ENCODE measurements at regions not wholly inside any gene's neighbourhood (a gene's known extent, or its start where the extent isn't known, plus 50 kb on each side); places are given as distances from the start of the nearest gene placed in this dataset.
"Not testable (repeated sequence)": the region's sequence is repeated elsewhere in the genome, so short reads cannot be mapped to it uniquely, and the experiment has no call there.

- DNase-seq (ENCODE audit: low spot score): no peak
Measured at GRCh38 chr18:22566703-22567420, 149.1 kb upstream of the CTAGE1 start.

- no peak for DNase-seq (ENCODE audit: low spot score)
Measured at GRCh38 chr18:22567794-22568193, 150.1 kb upstream of the CTAGE1 start.

DNA sequence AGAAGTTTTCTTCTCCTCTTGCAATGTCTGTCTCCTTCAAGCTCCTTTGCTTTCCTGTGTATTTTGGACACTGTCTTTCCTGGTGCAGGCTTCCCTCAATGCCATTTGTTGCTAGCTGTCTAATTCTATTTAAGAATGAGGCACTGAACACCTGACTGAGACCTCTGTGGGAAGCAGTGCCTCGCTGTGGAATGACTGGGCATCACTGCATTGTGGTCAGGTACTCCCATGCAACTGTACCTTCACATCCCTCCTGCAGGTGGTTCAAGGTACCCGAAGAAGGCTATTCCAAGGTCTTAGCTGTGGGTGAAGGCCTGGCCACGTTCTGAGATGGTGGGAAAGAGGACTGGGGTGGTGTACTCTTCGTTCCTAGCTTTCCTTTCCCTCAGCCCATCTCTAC is 152.8 kb upstream of the CTAGE1 start:
- DNase-seq (ENCODE audit: low spot score): no peak

DNA sequence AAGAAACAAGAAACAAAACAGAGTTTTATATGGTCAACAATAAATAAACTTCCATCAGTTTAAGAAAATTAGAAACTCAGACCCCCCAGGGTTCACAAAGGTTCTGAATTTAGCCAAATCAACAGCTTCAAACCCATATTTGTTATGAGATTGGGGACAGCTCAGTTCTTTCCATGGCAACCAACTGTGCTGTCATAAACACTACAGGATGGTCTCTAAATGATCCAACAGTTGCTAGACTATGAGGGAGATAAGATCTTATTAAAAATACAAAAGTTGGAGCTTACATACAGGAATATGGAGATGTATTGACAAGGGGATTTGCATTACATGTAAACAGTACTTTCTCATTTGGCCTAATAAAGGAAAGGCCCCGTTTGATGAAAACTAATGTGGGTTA is 154.6 kb upstream of the CTAGE1 start:
- DNase-seq (ENCODE audit: low spot score): no peak

GRCh38 chr18:22579271-22579670 is 161.6 kb upstream of the CTAGE1 start:
- DNase-seq (ENCODE audit: low spot score): no peak

DNA sequence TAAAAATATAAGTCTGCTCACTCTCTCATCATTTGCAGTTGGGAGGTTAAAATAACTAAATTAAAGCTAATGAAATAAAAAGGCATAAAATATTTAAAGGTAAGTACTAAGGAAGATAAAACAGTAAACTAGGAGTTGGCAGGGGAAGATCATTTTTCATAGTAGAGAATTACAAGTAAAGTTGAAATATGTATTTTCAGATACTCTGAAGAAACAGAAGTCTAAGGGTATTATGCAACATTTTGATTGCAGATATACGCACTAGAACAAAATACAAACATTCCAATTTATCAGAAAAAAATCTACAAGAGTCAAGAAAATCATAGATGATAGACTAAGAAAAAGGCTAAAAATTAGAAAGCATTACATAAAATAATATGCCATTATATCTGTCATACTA is 167.6 kb upstream of the CTAGE1 start:
- DNase-seq (ENCODE audit: low spot score): no peak

- DNase-seq (ENCODE audit: low spot score): no peak
Measured at GRCh38 chr18:22585821-22586220, 168.1 kb upstream of the CTAGE1 start.

DNA sequence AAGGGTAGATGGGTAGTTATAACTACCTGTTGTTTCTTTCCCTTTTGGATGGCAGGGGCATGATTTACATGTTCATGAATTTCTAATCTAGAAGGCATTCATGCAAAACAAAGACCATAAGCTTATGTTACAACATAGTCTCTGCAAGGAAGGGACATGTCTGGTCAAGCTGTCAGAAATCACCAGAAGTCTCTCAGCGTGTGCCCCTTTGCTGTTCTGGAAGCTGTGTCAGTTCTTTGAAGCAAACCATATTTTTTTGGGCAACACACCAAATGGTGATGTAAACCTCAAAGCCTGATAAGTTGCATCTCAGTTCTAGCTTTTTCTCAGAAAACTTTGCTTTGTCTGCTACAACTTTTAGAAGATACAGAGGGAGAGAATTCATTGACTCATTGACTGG is 173.5 kb upstream of the CTAGE1 start:
- no peak for DNase-seq (ENCODE audit: low spot score)

DNA sequence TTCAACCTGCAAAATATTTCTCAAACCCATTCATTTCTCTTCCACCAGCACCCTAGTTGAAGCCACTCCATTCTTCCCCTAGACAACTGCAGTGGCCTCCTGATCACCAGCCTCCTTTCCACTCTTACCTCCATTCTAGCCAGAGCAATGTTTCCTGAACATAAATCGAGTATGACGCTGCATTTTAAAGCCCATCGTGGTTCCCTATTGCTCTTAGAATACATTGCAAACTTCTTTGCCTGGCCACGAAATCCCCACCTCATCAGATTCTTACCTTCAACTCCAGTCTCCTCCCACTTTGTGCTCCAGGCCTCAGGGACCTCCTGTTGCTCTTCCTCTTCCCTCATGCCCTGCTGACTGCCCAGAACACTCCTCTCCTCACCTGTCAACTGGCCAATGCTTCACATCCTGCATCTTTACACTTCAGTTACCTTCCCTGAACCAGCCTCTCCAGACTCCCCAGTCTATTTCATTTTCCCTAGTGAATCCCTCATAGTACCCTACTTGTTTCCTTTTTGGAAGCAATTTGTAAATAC is 176.5 kb upstream of the CTAGE1 start:
- no peak for DNase-seq (ENCODE audit: low spot score)

DNA sequence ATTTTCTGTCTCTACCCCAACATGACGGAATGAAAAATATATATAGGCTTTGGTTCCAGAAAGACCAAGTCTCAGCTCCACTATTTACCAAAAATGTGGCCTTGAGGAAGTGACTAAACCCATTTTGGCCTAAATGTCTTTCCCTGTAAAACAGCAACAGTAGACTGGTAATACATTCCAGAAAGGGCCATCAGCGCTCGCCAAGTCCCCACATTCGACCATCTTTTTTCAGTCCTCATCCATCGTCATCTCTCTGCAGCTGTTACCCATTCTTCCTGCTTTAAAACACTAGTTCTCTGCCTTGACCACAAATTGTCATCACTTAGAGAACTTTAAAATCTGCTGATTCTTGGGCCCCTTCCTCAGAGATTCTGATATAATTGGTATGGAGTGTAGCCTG is 183.8 kb upstream of the CTAGE1 start:
- DNase-seq (ENCODE audit: low spot score): no peak

DNA sequence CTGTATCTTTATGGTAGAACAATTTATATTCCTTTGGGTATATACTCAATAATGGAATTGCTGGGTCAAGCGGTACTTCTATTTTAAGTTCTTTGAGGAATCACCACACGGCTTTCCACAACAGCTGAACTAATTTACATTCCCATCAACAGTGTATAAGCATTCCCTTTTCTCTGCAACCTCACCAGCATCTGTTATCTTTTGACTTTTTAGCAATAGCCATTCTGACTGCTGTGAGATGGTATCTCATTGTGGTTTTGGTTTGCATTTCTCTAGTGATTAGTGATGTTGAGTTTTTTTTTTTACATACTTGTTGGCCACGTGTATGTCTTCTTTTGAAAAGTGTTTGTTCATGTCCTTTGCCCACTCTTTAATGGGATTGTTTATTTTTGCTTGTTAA is 184.7 kb upstream of the CTAGE1 start:
- not testable (repeated sequence) for DNase-seq (ENCODE audit: low spot score)

GRCh38 chr18:22603902-22604301 is 186.2 kb upstream of the CTAGE1 start:
- no peak for DNase-seq (ENCODE audit: low spot score)

- no peak for DNase-seq (ENCODE audit: low spot score)
Measured at GRCh38 chr18:22604390-22604985, 186.8 kb upstream of the CTAGE1 start.

DNA sequence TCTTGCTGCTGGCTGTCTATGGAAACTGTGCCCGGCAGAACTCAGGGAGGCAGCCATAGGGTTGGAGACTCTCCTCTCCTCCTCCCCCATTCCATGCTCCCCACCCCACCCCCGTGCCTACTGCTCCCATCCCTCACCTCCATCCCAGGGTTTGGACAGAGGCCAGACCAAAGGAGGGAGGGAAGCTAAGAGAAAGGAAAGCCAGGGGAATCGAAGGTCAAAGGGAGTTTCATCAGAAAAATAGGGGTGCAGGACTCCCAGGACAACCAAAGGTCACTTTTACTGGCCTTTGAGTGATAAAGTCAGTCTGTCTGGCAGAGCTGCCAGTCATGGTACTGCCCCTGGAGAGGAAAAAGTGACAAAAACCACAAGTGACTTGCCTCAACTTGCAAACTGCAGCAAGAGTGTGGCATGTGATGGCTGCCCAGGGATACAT is 187.3 kb upstream of the CTAGE1 start:
- no peak for DNase-seq (ENCODE audit: low spot score)

DNA sequence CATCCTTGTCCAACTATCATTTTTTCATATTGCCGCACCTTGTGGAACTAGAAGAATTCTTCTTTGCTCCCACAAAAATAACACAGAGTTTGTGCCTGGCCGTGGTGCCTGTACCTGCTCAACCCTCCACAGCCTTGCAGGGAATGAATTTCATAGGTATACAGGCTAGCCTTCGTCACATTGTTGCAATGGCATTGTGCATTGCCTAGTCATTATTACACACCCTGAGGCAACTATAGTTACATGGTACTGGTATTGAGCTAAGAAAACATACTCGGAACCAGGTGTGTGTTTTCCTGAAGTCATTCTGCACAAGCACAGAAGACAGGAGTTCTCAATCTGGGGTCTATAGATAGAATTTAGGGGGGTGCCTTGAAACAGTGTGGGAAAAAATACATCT is 188.0 kb upstream of the CTAGE1 start:
- DNase-seq (ENCODE audit: low spot score): no peak

- DNase-seq (ENCODE audit: low spot score): no peak
Measured at GRCh38 chr18:22606563-22607283, 189.0 kb upstream of the CTAGE1 start.

GRCh38 chr18:22607284-22607635 is 189.5 kb upstream of the CTAGE1 start:
- no peak for DNase-seq (ENCODE audit: low spot score)

GRCh38 chr18:22608847-22609246 is 191.1 kb upstream of the CTAGE1 start:
- DNase-seq (ENCODE audit: low spot score): no peak

DNA sequence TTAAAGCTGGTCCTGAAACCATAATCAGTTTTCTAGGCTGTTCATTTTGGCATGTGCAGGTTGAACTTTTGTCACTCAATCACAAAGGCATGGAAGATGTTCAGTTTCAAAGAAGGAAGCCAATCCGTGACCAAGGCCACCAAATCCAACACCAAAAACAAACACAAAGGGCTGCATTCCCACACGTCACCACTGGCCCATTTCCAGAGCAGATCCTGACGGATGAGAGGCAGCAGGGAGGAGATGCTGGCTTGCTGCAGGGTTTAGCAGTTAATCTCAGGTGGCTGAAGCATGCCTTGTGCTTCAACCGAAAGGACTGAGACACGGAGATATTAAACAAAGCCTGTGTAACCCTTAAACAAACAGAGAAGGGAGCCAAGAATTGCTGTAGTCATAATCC is 191.9 kb upstream of the CTAGE1 start:
- DNase-seq (ENCODE audit: low spot score): no peak

GRCh38 chr18:22613058-22613690 is 195.5 kb upstream of the CTAGE1 start:
- no peak for DNase-seq (ENCODE audit: low spot score)

DNA sequence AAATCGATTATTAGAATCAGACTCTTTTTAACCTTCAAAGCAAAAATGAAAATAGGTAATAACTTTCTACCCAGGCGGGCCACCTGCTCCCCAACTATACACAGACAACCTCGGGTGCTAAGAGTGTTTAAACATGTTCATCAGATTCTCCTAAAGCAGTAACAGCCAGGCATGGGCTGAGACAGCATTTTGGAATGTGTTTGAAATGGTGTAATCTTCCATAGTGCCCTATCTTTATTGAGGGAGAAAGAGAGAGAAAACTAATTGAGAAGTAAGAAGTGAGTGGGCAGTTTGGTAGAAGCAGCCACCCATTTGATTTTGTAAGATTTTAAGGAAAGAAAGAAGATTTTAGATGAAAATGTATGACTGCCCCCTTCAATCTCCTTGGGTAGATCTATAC is 196.1 kb upstream of the CTAGE1 start:
- no peak for DNase-seq (ENCODE audit: low spot score)

GRCh38 chr18:22623513-22623912 is 205.8 kb upstream of the CTAGE1 start:
- no peak for DNase-seq (ENCODE audit: low spot score)

- no peak for DNase-seq (ENCODE audit: low spot score)
Measured at GRCh38 chr18:22624176-22624575, 206.5 kb upstream of the CTAGE1 start.
